ENCODE measurements at regions not wholly inside any gene's neighbourhood (a gene's known extent, or its start where the extent isn't known, plus 50 kb on each side); places are given as distances from the start of the nearest gene placed in this dataset.
A peak's percentile ranks its signal among the peaks of the same experiment; 100 is the strongest.

DNA sequence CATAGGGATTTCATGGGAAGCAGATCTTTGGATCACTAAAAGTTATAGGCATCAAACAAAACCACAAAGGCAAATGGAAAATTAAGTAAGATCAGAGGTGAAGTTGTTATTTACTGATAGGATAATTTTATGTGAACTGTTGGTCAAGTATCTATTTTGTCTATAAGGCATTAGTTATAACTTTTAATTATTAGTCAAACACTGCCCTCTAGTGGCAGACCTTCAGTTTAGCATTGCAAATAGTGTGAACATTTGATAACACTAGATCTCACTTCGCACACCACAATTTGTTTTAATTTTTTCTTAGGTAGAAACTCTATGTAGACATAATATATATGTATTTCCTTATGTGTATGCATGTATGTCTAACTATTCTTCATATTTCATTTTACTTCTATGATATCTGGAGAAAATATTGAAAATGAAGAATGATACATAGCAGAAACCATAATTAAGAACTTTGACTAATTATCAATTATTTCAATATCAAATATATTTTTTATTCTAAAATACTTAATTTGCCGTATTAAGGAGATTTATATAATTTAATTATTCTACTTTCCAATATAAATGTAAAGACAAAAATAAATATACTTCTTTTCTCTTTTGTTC lies 214.5 kb upstream of the TACR3 start:
- H3K36me3 ChIP-seq, result no peaks in the 10 kb centered on the region
- H3K27me3 ChIP-seq, result no peaks in the 10 kb centered on the region
- no peaks in the 10 kb centered on the region for H3K4me1 ChIP-seq
- no peak for DNase-seq (ENCODE audit: extremely low spot score in 2 of 2)
- H3K9me3 ChIP-seq, result no peaks in the 10 kb centered on the region
- H3K27ac ChIP-seq, result no peak overlapping the region
- no peak for TF ChIP-seq POLR2A (IDR thresholded peaks at IDR 0.05)
- peak in 1 of 3 experiments; percentile 28 for TF ChIP-seq CTCF (IDR thresholded peaks at IDR 0.05)
- no peak for TF ChIP-seq POLR2AphosphoS5 (IDR thresholded peaks at IDR 0.05; ENCODE audit: insufficient read depth in 1 of 2, low read depth in 1 of 2)
- intact Hi-C loops (cut with DNase I), result no loop called here
- H3K4me3 ChIP-seq, result no peak overlapping the region

DNA sequence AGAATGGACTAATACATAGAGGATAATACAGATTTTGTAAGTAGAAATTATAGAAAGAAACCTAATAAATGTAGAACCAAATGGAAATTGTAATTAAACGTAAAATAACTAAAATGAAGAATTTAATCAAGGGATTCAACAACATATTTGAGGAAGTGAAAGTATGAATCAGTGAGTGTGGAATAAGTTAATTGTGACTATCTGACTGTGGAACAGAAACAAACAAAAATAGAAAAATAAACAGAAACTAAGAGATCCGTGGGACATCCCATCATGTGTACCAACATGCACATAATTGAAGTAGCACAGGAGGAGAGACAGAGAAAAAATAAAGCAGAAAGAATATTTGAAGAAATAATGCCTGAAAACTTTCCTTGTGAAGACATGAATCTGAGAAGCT lies 208.6 kb upstream of the TACR3 start:
- TF ChIP-seq POLR2A (IDR thresholded peaks at IDR 0.05) (no peak), CTCF (IDR thresholded peaks at IDR 0.05) (no peak), POLR2AphosphoS5 (IDR thresholded peaks at IDR 0.05; ENCODE audit: insufficient read depth in 1 of 2, low read depth in 1 of 2) (no peak)

GRCh38 chr4:103923551-103923950 lies 203.8 kb upstream of the TACR3 start:
- Histone ChIP-seq H3K9me3 (no peaks in the 10 kb centered on the region), H3K36me3 (no peaks in the 10 kb centered on the region), H3K27ac (no peak overlapping the region), H3K4me3 (no peak overlapping the region), H3K27me3 (no peaks in the 10 kb centered on the region), H3K4me1 (no peaks in the 10 kb centered on the region)
- intact Hi-C loops (cut with DNase I), result no loop called here
- DNase-seq (ENCODE audit: extremely low spot score in 2 of 2), result no peak
- no peak for TF ChIP-seq POLR2AphosphoS5 (IDR thresholded peaks at IDR 0.05; ENCODE audit: insufficient read depth in 1 of 2, low read depth in 1 of 2)
- no peak for TF ChIP-seq CTCF (IDR thresholded peaks at IDR 0.05)

More for the DNA sequence above, 208.6 kb upstream of the TACR3 start:
- intact Hi-C loops (cut with DNase I), result no loop called here
- no peak overlapping the region for H3K4me3 ChIP-seq
- H3K9me3 ChIP-seq, result no peaks in the 10 kb centered on the region
- DNase-seq (ENCODE audit: extremely low spot score in 2 of 2), result no peak
- H3K27me3 ChIP-seq, result no peaks in the 10 kb centered on the region
- no peaks in the 10 kb centered on the region for H3K4me1 ChIP-seq
- no peak overlapping the region for H3K27ac ChIP-seq
- H3K36me3 ChIP-seq, result no peaks in the 10 kb centered on the region

GRCh38 chr4:103918214-103918613 lies 198.4 kb upstream of the TACR3 start:
- DNase-seq (ENCODE audit: extremely low spot score in 2 of 2), result no peak
- no peaks in the 10 kb centered on the region for H3K27me3 ChIP-seq
- TF ChIP-seq POLR2AphosphoS5 (IDR thresholded peaks at IDR 0.05; ENCODE audit: insufficient read depth in 1 of 2, low read depth in 1 of 2) (no peak), CTCF (IDR thresholded peaks at IDR 0.05) (no peak), POLR2A (IDR thresholded peaks at IDR 0.05) (no peak)
- intact Hi-C loops (cut with DNase I), result no loop called here
- H3K27ac ChIP-seq, result no peak overlapping the region
- H3K36me3 ChIP-seq, result no peaks in the 10 kb centered on the region
- no peak overlapping the region for H3K4me3 ChIP-seq
- H3K4me1 ChIP-seq, result no peaks in the 10 kb centered on the region
- H3K9me3 ChIP-seq, result no peaks in the 10 kb centered on the region

GRCh38 chr4:103915224-103915869 lies 195.6 kb upstream of the TACR3 start:
- no peak for DNase-seq (ENCODE audit: extremely low spot score in 2 of 2)
- intact Hi-C loops (cut with DNase I), result no loop called here
- TF ChIP-seq POLR2AphosphoS5 (IDR thresholded peaks at IDR 0.05; ENCODE audit: insufficient read depth in 1 of 2, low read depth in 1 of 2) (no peak), POLR2A (IDR thresholded peaks at IDR 0.05) (no peak), CTCF (IDR thresholded peaks at IDR 0.05) (no peak)

More at GRCh38 chr4:103915224-103915869, 195.6 kb upstream of the TACR3 start:
- Histone ChIP-seq H3K4me3 (no peak overlapping the region), H3K27me3 (no peaks in the 10 kb centered on the region), H3K27ac (no peak overlapping the region), H3K9me3 (no peaks in the 10 kb centered on the region), H3K36me3 (no peaks in the 10 kb centered on the region), H3K4me1 (no peaks in the 10 kb centered on the region)
